ENCODE measurements at regions not wholly inside any gene's neighbourhood (a gene's known extent, or its start where the extent isn't known, plus 50 kb on each side); places are given as distances from the start of the nearest gene placed in this dataset.

DNA sequence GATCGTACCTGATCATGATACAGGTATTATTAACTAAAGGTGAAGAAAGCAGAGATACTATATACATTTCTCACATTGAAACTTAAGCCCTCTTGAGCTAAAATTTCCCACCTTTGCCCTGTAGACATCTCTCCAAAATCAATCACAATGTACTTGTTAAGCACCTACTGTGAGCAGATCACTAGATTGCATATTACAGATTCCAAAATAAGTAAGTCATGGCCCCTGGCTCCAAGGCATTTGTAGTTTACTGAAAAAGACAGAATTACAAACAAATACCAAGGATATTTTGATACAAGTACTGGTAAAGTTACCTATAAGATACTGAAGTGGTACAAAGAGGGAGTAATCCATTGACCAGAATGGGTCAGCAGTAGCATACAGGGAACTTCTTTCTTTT is 455.3 kb downstream of the STK39 start:
- Mint-ChIP-seq H3K4me1 (ENCODE audit: low read depth) (no peaks in the 10 kb centered on the region), H3K27me3 (ENCODE audit: insufficient read depth) (no peaks in the 10 kb centered on the region; the same call in 1 of the 2 replicates), H3K36me3 (ENCODE audit: low read depth) (no peaks in the 10 kb centered on the region), H3K9me3 (peaks cover 46% of the 10 kb centered on the region), H3K27ac (no peak overlapping the region), H3K4me3 (no peak overlapping the region)
- no peak for DNase-seq
- TF ChIP-seq, protein P1, sequence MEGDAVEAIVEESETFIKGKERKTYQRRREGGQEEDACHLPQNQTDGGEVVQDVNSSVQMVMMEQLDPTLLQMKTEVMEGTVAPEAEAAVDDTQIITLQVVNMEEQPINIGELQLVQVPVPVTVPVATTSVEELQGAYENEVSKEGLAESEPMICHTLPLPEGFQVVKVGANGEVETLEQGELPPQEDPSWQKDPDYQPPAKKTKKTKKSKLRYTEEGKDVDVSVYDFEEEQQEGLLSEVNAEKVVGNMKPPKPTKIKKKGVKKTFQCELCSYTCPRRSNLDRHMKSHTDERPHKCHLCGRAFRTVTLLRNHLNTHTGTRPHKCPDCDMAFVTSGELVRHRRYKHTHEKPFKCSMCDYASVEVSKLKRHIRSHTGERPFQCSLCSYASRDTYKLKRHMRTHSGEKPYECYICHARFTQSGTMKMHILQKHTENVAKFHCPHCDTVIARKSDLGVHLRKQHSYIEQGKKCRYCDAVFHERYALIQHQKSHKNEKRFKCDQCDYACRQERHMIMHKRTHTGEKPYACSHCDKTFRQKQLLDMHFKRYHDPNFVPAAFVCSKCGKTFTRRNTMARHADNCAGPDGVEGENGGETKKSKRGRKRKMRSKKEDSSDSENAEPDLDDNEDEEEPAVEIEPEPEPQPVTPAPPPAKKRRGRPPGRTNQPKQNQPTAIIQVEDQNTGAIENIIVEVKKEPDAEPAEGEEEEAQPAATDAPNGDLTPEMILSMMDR (IDR thresholded peaks at IDR 0.05): no peak

DNA sequence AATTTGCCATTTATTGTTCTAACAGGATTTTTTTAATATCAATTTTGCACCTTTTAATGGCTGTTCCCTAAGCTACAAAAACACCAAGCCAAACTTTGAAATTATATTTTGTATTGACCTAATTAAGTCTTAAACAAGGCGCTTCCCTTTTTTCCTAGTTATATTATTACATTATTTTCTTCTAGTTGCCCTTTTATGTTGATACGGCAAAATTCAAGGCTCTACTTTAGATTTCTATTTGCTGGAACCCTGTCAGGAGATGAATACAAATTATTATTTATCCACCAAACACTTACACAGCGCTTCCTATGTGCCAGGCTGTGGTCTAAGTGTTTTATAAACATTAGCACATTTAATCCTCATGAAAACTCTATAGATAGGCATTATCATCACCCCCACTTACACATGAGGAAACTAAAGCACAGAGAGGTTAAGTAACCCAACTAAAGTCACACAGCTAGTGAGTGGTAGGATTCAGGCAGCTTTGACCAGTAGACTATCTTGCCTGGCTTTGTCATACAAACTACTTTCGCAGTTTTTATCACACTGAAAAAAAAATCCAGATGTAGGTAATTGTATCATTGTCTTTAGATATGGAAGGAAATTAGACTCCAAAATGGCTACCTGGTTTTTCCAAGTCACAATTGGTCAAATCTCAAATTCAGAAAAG is 456.5 kb downstream of the STK39 start:
- Mint-ChIP-seq H3K27ac (no peak overlapping the region), H3K9me3 (peaks cover 41% of the 10 kb centered on the region), H3K4me3 (no peak overlapping the region), H3K4me1 (ENCODE audit: low read depth) (no peaks in the 10 kb centered on the region), H3K27me3 (ENCODE audit: insufficient read depth) (no peaks in the 10 kb centered on the region; the same call in none of the 2 replicates), H3K36me3 (ENCODE audit: low read depth) (no peaks in the 10 kb centered on the region)
- TF ChIP-seq, protein P1 (IDR thresholded peaks at IDR 0.05): no peak
- DNase-seq: no peak

DNA sequence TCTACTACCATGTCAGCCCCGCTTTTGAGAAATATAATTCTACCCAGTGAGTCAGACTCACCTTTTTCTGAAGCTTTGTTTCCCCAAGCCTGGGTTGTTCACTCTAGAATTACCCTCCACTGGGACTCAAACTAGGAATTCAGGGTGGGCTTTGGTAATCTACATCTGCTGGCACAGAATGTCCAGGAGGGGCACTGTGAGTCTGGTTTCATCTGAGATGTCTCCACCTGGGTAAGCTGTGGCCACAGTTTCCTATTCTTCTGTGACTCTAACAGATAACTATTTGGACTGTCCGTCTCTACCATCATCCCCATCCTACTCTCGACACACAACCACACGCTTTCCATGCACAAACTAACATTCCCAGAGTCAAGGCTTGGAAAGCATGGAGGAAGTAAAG is 457.2 kb downstream of the STK39 start:
- TF ChIP-seq, protein P1 (IDR thresholded peaks at IDR 0.05): no peak

DNA sequence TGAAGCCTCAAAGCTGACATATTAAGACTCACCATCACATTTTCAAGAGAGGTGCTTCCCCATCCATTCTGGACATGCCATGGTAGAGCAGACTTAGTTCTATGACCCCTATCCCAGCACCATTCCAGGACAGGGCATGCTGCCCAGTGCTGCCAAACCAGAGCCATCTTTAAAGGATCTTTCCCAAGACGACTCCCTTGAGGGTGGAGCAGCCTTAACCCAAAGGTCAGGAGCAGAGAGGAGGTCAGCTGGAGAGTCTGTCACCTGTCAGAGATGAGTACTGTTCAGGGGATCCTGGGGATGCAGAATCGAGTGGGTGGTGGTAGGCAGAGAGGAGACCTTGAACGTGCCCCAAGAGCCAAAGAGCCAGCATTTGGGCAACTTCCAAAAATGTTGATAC is 459.8 kb downstream of the STK39 start:
- Mint-ChIP-seq H3K4me1 (ENCODE audit: low read depth) (no peaks in the 10 kb centered on the region), H3K27ac (no peak overlapping the region), H3K27me3 (ENCODE audit: insufficient read depth) (no peaks in the 10 kb centered on the region; the same call in 1 of the 2 replicates), H3K4me3 (no peak overlapping the region), H3K9me3 (peaks cover 27% of the 10 kb centered on the region), H3K36me3 (ENCODE audit: low read depth) (no peaks in the 10 kb centered on the region)
- no peak for DNase-seq
- TF ChIP-seq, protein P1 (IDR thresholded peaks at IDR 0.05): no peak

More for the DNA sequence above, 457.2 kb downstream of the STK39 start:
- no peak overlapping the region for H3K27ac Mint-ChIP-seq
- no peaks in the 10 kb centered on the region; the same call in none of the 2 replicates for H3K27me3 Mint-ChIP-seq (ENCODE audit: insufficient read depth)
- no peaks in the 10 kb centered on the region for H3K36me3 Mint-ChIP-seq (ENCODE audit: low read depth)
- no peaks in the 10 kb centered on the region for H3K4me1 Mint-ChIP-seq (ENCODE audit: low read depth)
- peaks cover 35% of the 10 kb centered on the region for H3K9me3 Mint-ChIP-seq
- H3K4me3 Mint-ChIP-seq: no peak overlapping the region
- no peak for DNase-seq

DNA sequence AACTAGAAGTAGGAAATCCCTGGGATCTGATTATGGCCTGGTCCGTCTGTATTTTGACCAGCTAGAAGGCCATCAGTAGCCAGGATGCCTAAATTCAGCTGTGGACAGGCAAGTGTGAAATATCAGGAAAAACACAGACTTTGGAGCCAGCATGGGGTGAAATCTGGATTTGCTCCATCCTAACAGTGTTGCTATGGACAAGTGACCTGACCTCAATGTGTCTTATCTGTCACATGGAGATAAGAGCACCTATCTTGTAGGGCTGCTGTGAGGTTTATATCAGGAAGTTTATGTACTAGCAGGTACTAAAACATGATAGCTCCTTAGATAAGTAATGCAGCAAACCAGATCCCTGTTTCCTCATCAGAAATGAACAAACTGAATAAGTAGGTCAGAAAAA is 460.4 kb downstream of the STK39 start:
- no peak overlapping the region for H3K4me3 Mint-ChIP-seq
- no peak overlapping the region for H3K27ac Mint-ChIP-seq

More for the DNA sequence above, 460.4 kb downstream of the STK39 start:
- TF ChIP-seq, protein P1 (IDR thresholded peaks at IDR 0.05): no peak
- DNase-seq: no peak
- Mint-ChIP-seq H3K36me3 (ENCODE audit: low read depth) (no peaks in the 10 kb centered on the region), H3K4me1 (ENCODE audit: low read depth) (no peaks in the 10 kb centered on the region), H3K9me3 (peaks cover 22% of the 10 kb centered on the region), H3K27me3 (ENCODE audit: insufficient read depth) (no peaks in the 10 kb centered on the region; the same call in 1 of the 2 replicates)

Measured in HFFc6 (cell line).